ENCODE measurements at regions not wholly inside any gene's neighbourhood (a gene's known extent, or its start where the extent isn't known, plus 50 kb on each side); places are given as distances from the start of the nearest gene placed in this dataset.

- H3K9me3 Mint-ChIP-seq: peaks cover 0 to 16% (median 4%) of the 10 kb centered on the region in 8 donors
- no peaks in the 10 kb centered on the region for H3K9me3 ChIP-seq (ENCODE audit: control insufficient read depth in 1 of 2, low read length in 2 of 2)
- no peak for DNase-seq
- H3K4me3 Mint-ChIP-seq: no peak overlapping the region
- H3K4me3 ChIP-seq (ENCODE audit: low read length in 2 of 2): no peak overlapping the region
- H3K27me3 ChIP-seq (ENCODE audit: insufficient read depth, low read length): no peaks in the 10 kb centered on the region
- POLR2A ChIA-PET (ENCODE audit: partially characterized antibody): no interaction called here
- CTCF ChIA-PET (ENCODE audit: partially characterized antibody): no interaction called here
- H3K36me3 Mint-ChIP-seq: no peaks in the 10 kb centered on the region
- no peaks in the 10 kb centered on the region for H3K36me3 ChIP-seq (ENCODE audit: insufficient read depth, low read length)
- no peaks in the 10 kb centered on the region for H3K4me1 ChIP-seq (ENCODE audit: insufficient read depth, low read length)
- no peak overlapping the region for H3K27ac ChIP-seq (ENCODE audit: low read depth, low read length)
- H3K27ac Mint-ChIP-seq: no peak overlapping the region
- H3K27me3 Mint-ChIP-seq: no peaks in the 10 kb centered on the region
- H3K4me1 Mint-ChIP-seq: no peaks in the 10 kb centered on the region
- intact Hi-C loops (cut with micrococcal nuclease): no loop called here
Measured at GRCh38 chr4:19375136-19375804, 876.4 kb upstream of the SLIT2 start.

- H3K27me3 Mint-ChIP-seq: no peaks in the 10 kb centered on the region
- Histone ChIP-seq H3K4me1 (ENCODE audit: insufficient read depth, low read length) (no peaks in the 10 kb centered on the region), H3K27ac (ENCODE audit: low read depth, low read length) (no peak overlapping the region), H3K36me3 (ENCODE audit: insufficient read depth, low read length) (no peaks in the 10 kb centered on the region), H3K9me3 (ENCODE audit: control insufficient read depth in 1 of 2, low read length in 2 of 2) (no peaks in the 10 kb centered on the region), H3K4me3 (ENCODE audit: low read length in 2 of 2) (no peak overlapping the region), H3K27me3 (ENCODE audit: insufficient read depth, low read length) (no peaks in the 10 kb centered on the region)
- no peak overlapping the region for H3K4me3 Mint-ChIP-seq
- intact Hi-C loops (cut with micrococcal nuclease): no loop called here
- H3K27ac Mint-ChIP-seq: no peak overlapping the region
- H3K9me3 Mint-ChIP-seq: peaks cover 0 to 16% (median 5%) of the 10 kb centered on the region in 8 donors
- ChIA-PET CTCF (ENCODE audit: partially characterized antibody) (no interaction called here), POLR2A (ENCODE audit: partially characterized antibody) (no interaction called here)
- no peaks in the 10 kb centered on the region for H3K36me3 Mint-ChIP-seq
- DNase-seq: no peak
- no peaks in the 10 kb centered on the region for H3K4me1 Mint-ChIP-seq
Measured at GRCh38 chr4:19372390-19372789, 879.3 kb upstream of the SLIT2 start.

- no peak overlapping the region for H3K27ac Mint-ChIP-seq
- H3K9me3 Mint-ChIP-seq: peaks cover 0 to 13% (median 3%) of the 10 kb centered on the region in 8 donors
- Histone ChIP-seq H3K4me3 (ENCODE audit: low read length in 2 of 2) (no peak overlapping the region), H3K36me3 (ENCODE audit: insufficient read depth, low read length) (no peaks in the 10 kb centered on the region), H3K27me3 (ENCODE audit: insufficient read depth, low read length) (no peaks in the 10 kb centered on the region), H3K27ac (ENCODE audit: low read depth, low read length) (no peak overlapping the region), H3K4me1 (ENCODE audit: insufficient read depth, low read length) (no peaks in the 10 kb centered on the region), H3K9me3 (ENCODE audit: control insufficient read depth in 1 of 2, low read length in 2 of 2) (peaks cover 0 to 3% of the 10 kb centered on the region in 2 donors)
- ChIA-PET POLR2A (ENCODE audit: partially characterized antibody) (no interaction called here), CTCF (ENCODE audit: partially characterized antibody) (no interaction called here)
- H3K27me3 Mint-ChIP-seq: no peaks in the 10 kb centered on the region
- DNase-seq: no peak
- H3K36me3 Mint-ChIP-seq: no peaks in the 10 kb centered on the region
- intact Hi-C loops (cut with micrococcal nuclease): no loop called here
- H3K4me3 Mint-ChIP-seq: no peak overlapping the region
- H3K4me1 Mint-ChIP-seq: no peaks in the 10 kb centered on the region
Measured at GRCh38 chr4:19368800-19369199, 882.9 kb upstream of the SLIT2 start.

GRCh38 chr4:19366916-19367315 is 884.8 kb upstream of the SLIT2 start:
- Mint-ChIP-seq H3K36me3 (no peaks in the 10 kb centered on the region), H3K4me1 (no peaks in the 10 kb centered on the region), H3K9me3 (peaks cover 0 to 13% (median 2%) of the 10 kb centered on the region in 8 donors), H3K27me3 (no peaks in the 10 kb centered on the region), H3K27ac (no peak overlapping the region), H3K4me3 (no peak overlapping the region)
- no peak overlapping the region for H3K27ac ChIP-seq (ENCODE audit: low read depth, low read length)
- H3K36me3 ChIP-seq (ENCODE audit: insufficient read depth, low read length): no peaks in the 10 kb centered on the region
- ChIA-PET POLR2A (ENCODE audit: partially characterized antibody) (no interaction called here), CTCF (ENCODE audit: partially characterized antibody) (no interaction called here)
- H3K9me3 ChIP-seq (ENCODE audit: control insufficient read depth in 1 of 2, low read length in 2 of 2): peaks cover 0 to 3% of the 10 kb centered on the region in 2 donors
- no peaks in the 10 kb centered on the region for H3K4me1 ChIP-seq (ENCODE audit: insufficient read depth, low read length)
- H3K4me3 ChIP-seq (ENCODE audit: low read length in 2 of 2): no peak overlapping the region
- intact Hi-C loops (cut with micrococcal nuclease): no loop called here
- DNase-seq: no peak
- no peaks in the 10 kb centered on the region for H3K27me3 ChIP-seq (ENCODE audit: insufficient read depth, low read length)

GRCh38 chr4:19358015-19358414 is 893.7 kb upstream of the SLIT2 start:
- no peaks in the 10 kb centered on the region for H3K4me1 ChIP-seq (ENCODE audit: insufficient read depth, low read length)
- intact Hi-C loops (cut with micrococcal nuclease): no loop called here
- Mint-ChIP-seq H3K9me3 (peaks cover 0 to 18% (median 6%) of the 10 kb centered on the region in 8 donors), H3K27me3 (no peaks in the 10 kb centered on the region), H3K27ac (no peak overlapping the region), H3K4me1 (no peaks in the 10 kb centered on the region), H3K4me3 (no peak overlapping the region), H3K36me3 (no peaks in the 10 kb centered on the region)
- no peak overlapping the region for H3K4me3 ChIP-seq (ENCODE audit: low read length in 2 of 2)
- ChIA-PET CTCF (ENCODE audit: partially characterized antibody) (no interaction called here), POLR2A (ENCODE audit: partially characterized antibody) (no interaction called here)
- H3K27me3 ChIP-seq (ENCODE audit: insufficient read depth, low read length): no peaks in the 10 kb centered on the region
- H3K36me3 ChIP-seq (ENCODE audit: insufficient read depth, low read length): no peaks in the 10 kb centered on the region
- H3K9me3 ChIP-seq (ENCODE audit: control insufficient read depth in 1 of 2, low read length in 2 of 2): no peaks in the 10 kb centered on the region
- DNase-seq: no peak
- no peak overlapping the region for H3K27ac ChIP-seq (ENCODE audit: low read depth, low read length)

GRCh38 chr4:19349416-19349815 is 902.3 kb upstream of the SLIT2 start:
- Histone ChIP-seq H3K27me3 (ENCODE audit: insufficient read depth, low read length) (no peaks in the 10 kb centered on the region), H3K36me3 (ENCODE audit: insufficient read depth, low read length) (no peaks in the 10 kb centered on the region), H3K4me3 (ENCODE audit: low read length in 2 of 2) (no peak overlapping the region), H3K9me3 (ENCODE audit: control insufficient read depth in 1 of 2, low read length in 2 of 2) (no peaks in the 10 kb centered on the region), H3K27ac (ENCODE audit: low read depth, low read length) (no peak overlapping the region), H3K4me1 (ENCODE audit: insufficient read depth, low read length) (no peaks in the 10 kb centered on the region)
- ChIA-PET CTCF (ENCODE audit: partially characterized antibody) (no interaction called here), POLR2A (ENCODE audit: partially characterized antibody) (no interaction called here)
- H3K36me3 Mint-ChIP-seq: no peaks in the 10 kb centered on the region
- H3K27ac Mint-ChIP-seq: no peak overlapping the region
- H3K27me3 Mint-ChIP-seq: no peaks in the 10 kb centered on the region
- no peak for DNase-seq
- H3K4me1 Mint-ChIP-seq: no peaks in the 10 kb centered on the region
- intact Hi-C loops (cut with micrococcal nuclease): no loop called here
- peaks cover 0 to 19% (median 10%) of the 10 kb centered on the region in 8 donors for H3K9me3 Mint-ChIP-seq
- no peak overlapping the region for H3K4me3 Mint-ChIP-seq

- Mint-ChIP-seq H3K4me1 (no peaks in the 10 kb centered on the region), H3K27ac (no peak overlapping the region), H3K4me3 (no peak overlapping the region), H3K27me3 (no peaks in the 10 kb centered on the region), H3K9me3 (peaks cover 2 to 19% (median 9%) of the 10 kb centered on the region in 8 donors), H3K36me3 (no peaks in the 10 kb centered on the region)
- H3K27me3 ChIP-seq (ENCODE audit: insufficient read depth, low read length): no peaks in the 10 kb centered on the region
- H3K4me1 ChIP-seq (ENCODE audit: insufficient read depth, low read length): no peaks in the 10 kb centered on the region
- H3K9me3 ChIP-seq (ENCODE audit: control insufficient read depth in 1 of 2, low read length in 2 of 2): no peaks in the 10 kb centered on the region
- H3K27ac ChIP-seq (ENCODE audit: low read depth, low read length): no peak overlapping the region
- POLR2A ChIA-PET (ENCODE audit: partially characterized antibody): no interaction called here
- CTCF ChIA-PET (ENCODE audit: partially characterized antibody): no interaction called here
- intact Hi-C loops (cut with micrococcal nuclease): no loop called here
- DNase-seq: no peak
- no peaks in the 10 kb centered on the region for H3K36me3 ChIP-seq (ENCODE audit: insufficient read depth, low read length)
- no peak overlapping the region for H3K4me3 ChIP-seq (ENCODE audit: low read length in 2 of 2)
Measured at GRCh38 chr4:19348746-19349145, 903.0 kb upstream of the SLIT2 start.

- Histone ChIP-seq H3K27me3 (ENCODE audit: insufficient read depth, low read length) (no peaks in the 10 kb centered on the region), H3K27ac (ENCODE audit: low read depth, low read length) (no peak overlapping the region), H3K4me1 (ENCODE audit: insufficient read depth, low read length) (no peaks in the 10 kb centered on the region), H3K4me3 (ENCODE audit: low read length in 2 of 2) (no peak overlapping the region), H3K9me3 (ENCODE audit: control insufficient read depth in 1 of 2, low read length in 2 of 2) (no peaks in the 10 kb centered on the region), H3K36me3 (ENCODE audit: insufficient read depth, low read length) (no peaks in the 10 kb centered on the region)
- Mint-ChIP-seq H3K9me3 (peaks cover 5 to 15% (median 6%) of the 10 kb centered on the region in 8 donors), H3K27me3 (no peaks in the 10 kb centered on the region), H3K27ac (no peak overlapping the region), H3K36me3 (no peaks in the 10 kb centered on the region), H3K4me1 (no peaks in the 10 kb centered on the region), H3K4me3 (no peak overlapping the region)
- intact Hi-C loops (cut with micrococcal nuclease): no loop called here
- ChIA-PET CTCF (ENCODE audit: partially characterized antibody) (no interaction called here), POLR2A (ENCODE audit: partially characterized antibody) (no interaction called here)
- no peak for DNase-seq
Measured at GRCh38 chr4:19346636-19347035, 905.1 kb upstream of the SLIT2 start.

All from CD4-positive, alpha-beta memory T cell (primary cell).